Keratinocyte (primary cell): ENCODE measurements at regions not wholly inside any gene's neighbourhood (a gene's known extent, or its start where the extent isn't known, plus 50 kb on each side); places are given as distances from the start of the nearest gene placed in this dataset.

Experiments used
- DNase-seq: peaks from one replicate; pipeline ENCODE4 v3.0.0-alpha.2; 2011; ENCODE audit warnings: low read depth, missing footprints, low spot score
- FAIRE-seq: peaks from 2 replicates; lab custom pipeline; 2011; peaks lifted over from hg19 to GRCh38; lab: Jason Lieb, UNC
- H2AFZ ChIP-seq: 2 replicates; pipeline ENCODE4 v1.6.0; 2012; ENCODE audit warnings: low read length, control low read depth, inconsistent platforms; ENCODE audit not compliant: control insufficient read depth
- H3K27ac ChIP-seq: 2 replicates; pipeline ENCODE4 v1.5.1; 2011; ENCODE audit warnings: low read length; ENCODE audit not compliant: control insufficient read depth, insufficient read depth
- H3K27me3 ChIP-seq: 3 replicates; pipeline ENCODE4 v1.6.0; 2011; ENCODE audit warnings: low read length; ENCODE audit not compliant: control insufficient read depth, insufficient read depth; ENCODE audit errors: extremely low read depth
- H3K36me3 ChIP-seq, 2 experiments: 2 replicates in 1 of 2; 3 replicates in 1 of 2; pipeline ENCODE4 v1.5.1; 2011; ENCODE audit warnings: low read length in 2 of 2, mild to moderate bottlenecking in 1 of 2; ENCODE audit not compliant: control insufficient read depth in 2 of 2, insufficient read depth in 2 of 2; ENCODE audit errors: extremely low read depth in 1 of 2
- H3K4me1 ChIP-seq: 3 replicates; pipeline ENCODE4 v1.5.1; 2011; ENCODE audit warnings: low read length; ENCODE audit not compliant: control insufficient read depth, insufficient read depth; ENCODE audit errors: extremely low read depth
- H3K4me2 ChIP-seq: 3 replicates; pipeline ENCODE4 v1.6.0; 2011; ENCODE audit warnings: low read depth, low read length; ENCODE audit not compliant: control insufficient read depth, insufficient read depth; ENCODE audit errors: extremely low read depth
- H3K4me3 ChIP-seq, 3 experiments: fragments of 200-600 bp in 1 of 3; sonication (generic) in 1 of 3; 2 replicates in 2 of 3; 3 replicates in 1 of 3; pipeline ENCODE4 v1.5.1; 2011 to 2016; ENCODE audit warnings: low read length in 3 of 3, mild to moderate bottlenecking in 3 of 3, control low read depth in 2 of 3, inconsistent platforms in 1 of 3, low read depth in 1 of 3, mixed read lengths in 1 of 3, mixed run types in 1 of 3, moderate library complexity in 1 of 3; ENCODE audit not compliant: control insufficient read depth in 2 of 3, insufficient read depth in 2 of 3; ENCODE audit errors: extremely low read depth in 1 of 3
- H3K79me2 ChIP-seq: 2 replicates; pipeline ENCODE4 v1.6.0; 2012; ENCODE audit warnings: low read length; ENCODE audit not compliant: control insufficient read depth, insufficient read depth
- H3K9ac ChIP-seq: 3 replicates; pipeline ENCODE4 v1.6.0; 2011; ENCODE audit warnings: low read length; ENCODE audit not compliant: control insufficient read depth, insufficient read depth; ENCODE audit errors: extremely low read depth
- H3K9me1 ChIP-seq: 3 replicates; pipeline ENCODE4 v1.6.0; 2011; ENCODE audit warnings: low read length; ENCODE audit not compliant: control insufficient read depth, insufficient read depth; ENCODE audit errors: extremely low read depth
- H3K9me3 ChIP-seq: 2 replicates; pipeline ENCODE4 v1.5.1; 2012; ENCODE audit warnings: low read depth, low read length; ENCODE audit not compliant: control insufficient read depth
- H4K20me1 ChIP-seq: 3 replicates; pipeline ENCODE4 v1.6.0; 2011; ENCODE audit warnings: low read length; ENCODE audit not compliant: control insufficient read depth, insufficient read depth; ENCODE audit errors: extremely low read depth
- CTCF ChIP-seq, 3 experiments: IDR thresholded peaks in 1 of 3; conservative IDR thresholded peaks in 1 of 3; optimal IDR thresholded peaks in 1 of 3; 2 replicates in 2 of 3; 3 replicates in 1 of 3; pipeline versions ENCODE3 to v1.5.1; 2011; ENCODE audit warnings: low read length in 3 of 3, mild to moderate bottlenecking in 3 of 3, moderate library complexity in 2 of 3, control low read depth in 1 of 3, inconsistent platforms in 1 of 3; ENCODE audit not compliant: insufficient read depth in 2 of 3; ENCODE audit errors: extremely low read depth in 1 of 3
- EZH2 ChIP-seq: IDR thresholded peaks from one replicate; pipeline ENCODE4 v1.6.1; 2012; ENCODE audit warnings: inconsistent platforms, mild to moderate bottlenecking, low read length, moderate library complexity
- dilution Hi-C: fragments of 300-500 bp; cut with MboI; formaldehyde crosslinking; loops from one replicate; pipeline ENCODE4 v1.7.0; 2020; ENCODE audit warnings: low sequenced_read_pairs; ENCODE audit not compliant: extremely low pct_ligation_motif_present

DNA sequence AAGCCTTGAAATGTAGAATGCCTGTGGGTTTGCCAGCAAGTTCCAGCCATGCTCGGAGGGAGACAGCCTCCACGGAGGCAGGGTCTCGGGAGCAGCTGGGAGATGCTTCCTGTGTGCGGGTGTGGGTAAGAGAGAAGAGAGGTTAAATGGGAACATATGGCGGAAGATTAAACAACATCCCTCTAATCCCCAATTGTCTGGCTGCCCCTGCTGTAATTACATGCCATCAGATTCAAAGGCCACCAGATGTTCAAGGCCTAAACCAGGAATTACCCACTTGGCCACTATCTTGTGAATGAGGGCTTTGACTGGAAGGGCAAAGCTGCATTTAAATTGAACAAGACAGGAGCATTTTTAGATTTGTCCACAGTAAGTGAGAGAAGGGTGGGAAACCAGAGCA, 81.4 kb upstream of the BACE2 start:
- Histone ChIP-seq H3K27me3 (no peaks in the 10 kb centered on the region), H3K9me3 (no peaks in the 10 kb centered on the region), H3K4me1 (no peaks in the 10 kb centered on the region), H3K4me3 (no peak overlapping the region), H2AFZ (no peak overlapping the region), H3K36me3 (no peaks in the 10 kb centered on the region), H3K27ac (no peak overlapping the region), H3K4me2 (no peak overlapping the region), H3K9ac (no peak overlapping the region), H4K20me1 (no peaks in the 10 kb centered on the region), H3K79me2 (no peaks in the 10 kb centered on the region), H3K9me1 (no peaks in the 10 kb centered on the region)
- TF ChIP-seq EZH2, result no peak
- no peak for DNase-seq
- dilution Hi-C loops, result no loop called here
- FAIRE-seq, result no peak

DNA sequence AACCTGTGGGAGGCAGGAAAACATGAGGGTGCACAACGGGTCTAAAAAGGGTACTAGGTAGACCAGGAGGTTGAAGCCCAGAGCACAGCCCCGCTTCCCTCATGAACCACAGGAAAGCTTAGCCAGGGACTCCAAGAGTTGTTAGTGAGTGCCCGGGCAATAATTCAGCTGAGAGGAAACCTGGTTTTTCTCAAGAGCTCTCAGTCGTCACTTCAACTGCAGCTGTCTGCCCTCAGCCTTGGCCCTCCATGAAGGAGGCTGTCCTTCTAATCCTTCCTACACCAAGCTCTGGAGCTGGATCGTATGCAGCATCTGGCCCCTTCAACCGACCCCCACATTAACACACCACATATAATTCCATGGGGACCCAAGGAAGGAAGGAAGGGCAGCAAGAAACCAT, 77.0 kb upstream of the BACE2 start:
- H3K27ac ChIP-seq, result no peak overlapping the region
- H3K36me3 ChIP-seq, result no peaks in the 10 kb centered on the region
- H3K4me2 ChIP-seq, result no peak overlapping the region
- DNase-seq (no peak), FAIRE-seq (no peak)
- H3K4me3 ChIP-seq, result no peak overlapping the region
- no peaks in the 10 kb centered on the region for H3K79me2 ChIP-seq
- no peaks in the 10 kb centered on the region for H3K4me1 ChIP-seq
- no peak overlapping the region for H3K9ac ChIP-seq
- dilution Hi-C loops, result no loop called here
- H3K27me3 ChIP-seq, result no peaks in the 10 kb centered on the region
- TF ChIP-seq CTCF (optimal IDR thresholded peaks at IDR 0.05 in 1 of 3, IDR thresholded peaks at IDR 0.05 in 1 of 3, conservative IDR thresholded peaks at IDR 0.05 in 1 of 3; ENCODE audit: extremely low read depth in 1 of 3, insufficient read depth in 2 of 3, low read length in 3 of 3), result no peak
- no peak for TF ChIP-seq EZH2
- no peaks in the 10 kb centered on the region for H4K20me1 ChIP-seq
- no peaks in the 10 kb centered on the region for H3K9me1 ChIP-seq
- no peak overlapping the region for H2AFZ ChIP-seq
- H3K9me3 ChIP-seq, result no peaks in the 10 kb centered on the region

GRCh38 chr21:41091616-41092015, 76.3 kb upstream of the BACE2 start:
- Histone ChIP-seq H4K20me1 (no peaks in the 10 kb centered on the region), H3K9me3 (no peaks in the 10 kb centered on the region), H3K4me3 (no peak overlapping the region), H2AFZ (no peak overlapping the region), H3K4me2 (no peak overlapping the region), H3K27me3 (no peaks in the 10 kb centered on the region), H3K9me1 (no peaks in the 10 kb centered on the region), H3K27ac (no peak overlapping the region), H3K9ac (no peak overlapping the region), H3K79me2 (no peaks in the 10 kb centered on the region), H3K4me1 (no peaks in the 10 kb centered on the region), H3K36me3 (no peaks in the 10 kb centered on the region)
- FAIRE-seq (no peak), DNase-seq (no peak)
- dilution Hi-C loops, result no loop called here
- TF ChIP-seq EZH2, result no peak
- no peak for TF ChIP-seq CTCF (optimal IDR thresholded peaks at IDR 0.05 in 1 of 3, IDR thresholded peaks at IDR 0.05 in 1 of 3, conservative IDR thresholded peaks at IDR 0.05 in 1 of 3; ENCODE audit: extremely low read depth in 1 of 3, insufficient read depth in 2 of 3, low read length in 3 of 3)
